ENCODE measurements at regions not wholly inside any gene's neighbourhood (a gene's known extent, or its start where the extent isn't known, plus 50 kb on each side); places are given as distances from the start of the nearest gene placed in this dataset.

DNA sequence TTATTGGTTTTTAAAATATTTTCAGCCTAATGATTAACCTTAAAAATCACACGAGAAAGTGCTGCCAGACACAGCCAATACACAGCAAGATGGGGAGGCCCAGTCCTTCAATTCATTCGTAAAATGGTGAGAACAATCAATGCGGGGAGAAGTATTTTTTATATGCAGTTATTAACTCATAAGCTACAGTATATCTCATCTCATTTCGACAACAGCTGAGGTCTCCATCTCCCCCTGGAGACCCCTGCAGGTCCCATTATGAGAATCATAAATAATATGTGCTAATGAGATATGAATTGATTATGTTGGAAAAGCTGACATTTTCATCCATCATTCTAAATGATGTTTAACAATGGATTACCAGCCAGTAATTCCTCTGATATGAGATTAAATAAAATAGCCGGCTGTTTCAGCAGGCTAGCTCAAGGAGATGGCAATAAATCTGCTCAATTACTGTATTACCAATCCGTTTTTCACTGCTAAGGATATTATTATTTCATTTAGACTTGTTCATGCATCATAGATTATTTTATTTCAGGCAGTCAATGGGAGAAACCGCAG lies 535.8 kb downstream of the GALR1 start:
- H3K18ac ChIP-seq (ENCODE audit: low read depth in 1 of 2, low read length in 2 of 2), result no peak overlapping the region
- no peak for DNase-seq
- no peak overlapping the region for H4K8ac ChIP-seq (ENCODE audit: low read length)
- no peak overlapping the region for H3K4me3 ChIP-seq (ENCODE audit: insufficient read depth in 1 of 2, low read depth in 1 of 2, low read length in 2 of 2)
- H3K36me3 ChIP-seq (ENCODE audit: control insufficient read depth in 1 of 2, insufficient read depth in 2 of 2, low read depth in 1 of 2, low read length in 2 of 2), result no peaks in the 10 kb centered on the region
- no peak overlapping the region for H2AK5ac ChIP-seq (ENCODE audit: low read length, severe bottlenecking)
- H2BK15ac ChIP-seq (ENCODE audit: low read depth, poor library complexity, severe bottlenecking), result no peak overlapping the region
- H3K14ac ChIP-seq (ENCODE audit: low read length in 2 of 2), result no peak overlapping the region
- no peak overlapping the region for H3K4ac ChIP-seq (ENCODE audit: low read depth in 1 of 2, low read length in 2 of 2)
- 79% methylated on average over 3 of the region's 7 CpGs for WGBS
- H3K4me1 ChIP-seq (ENCODE audit: control insufficient read depth, insufficient read depth, low read depth, low read length), result no peaks in the 10 kb centered on the region
- no peaks in the 10 kb centered on the region for H3K27me3 ChIP-seq (ENCODE audit: control insufficient read depth in 1 of 2, insufficient read depth in 1 of 2, low read length in 2 of 2)
- no peak overlapping the region for H2BK120ac ChIP-seq (ENCODE audit: low read depth, low read length)
- H3K4me2 ChIP-seq (ENCODE audit: low read length, poor library complexity, severe bottlenecking), result no peak overlapping the region
- H3K9me3 ChIP-seq (ENCODE audit: control insufficient read depth, low read length), result no peaks in the 10 kb centered on the region
- no peak overlapping the region for H3K23ac ChIP-seq (ENCODE audit: low read length in 2 of 2)
- no peaks in the 10 kb centered on the region for H3K79me1 ChIP-seq (replicated peaks; ENCODE audit: low read length, poor library complexity, severe bottlenecking)
- no peak overlapping the region for H2BK12ac ChIP-seq (ENCODE audit: low read length in 2 of 2)
- no peak overlapping the region for H2AFZ ChIP-seq (ENCODE audit: low read depth, low read length)
- no peak overlapping the region for H2BK5ac ChIP-seq (ENCODE audit: low read depth, low read length, poor library complexity, severe bottlenecking)
- H4K91ac ChIP-seq (ENCODE audit: low read length), result no peak overlapping the region
- H3K27ac ChIP-seq (ENCODE audit: low read length, poor library complexity, severe bottlenecking), result no peak overlapping the region
- H3K9ac ChIP-seq (ENCODE audit: low read length), result no peak overlapping the region

DNA sequence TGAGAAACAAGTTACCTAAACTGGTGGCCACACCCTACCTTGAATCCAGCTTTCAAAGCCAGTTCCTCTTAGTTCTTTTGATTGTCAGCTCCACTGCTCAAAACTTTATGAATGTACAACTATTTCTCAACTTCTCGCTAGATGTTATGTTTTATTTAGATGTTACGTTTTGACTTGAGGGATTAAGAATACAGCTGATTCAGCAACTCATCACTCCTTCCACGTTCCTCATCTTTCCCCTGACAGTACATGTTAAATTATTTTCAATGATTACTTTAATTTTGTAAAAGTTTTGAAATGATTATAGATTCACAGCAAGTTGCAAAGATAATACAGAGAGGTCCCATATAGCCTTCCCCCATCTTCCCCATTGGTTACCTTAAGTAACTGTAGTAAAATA lies 553.4 kb downstream of the GALR1 start:
- Histone ChIP-seq H3K18ac (ENCODE audit: low read depth in 1 of 2, low read length in 2 of 2) (no peak overlapping the region), H3K36me3 (ENCODE audit: control insufficient read depth in 1 of 2, insufficient read depth in 2 of 2, low read depth in 1 of 2, low read length in 2 of 2) (no peaks in the 10 kb centered on the region), H3K4me1 (ENCODE audit: control insufficient read depth, insufficient read depth, low read depth, low read length) (no peaks in the 10 kb centered on the region), H3K4me2 (ENCODE audit: low read length, poor library complexity, severe bottlenecking) (no peak overlapping the region), H3K27ac (ENCODE audit: low read length, poor library complexity, severe bottlenecking) (no peak overlapping the region), H3K27me3 (ENCODE audit: control insufficient read depth in 1 of 2, insufficient read depth in 1 of 2, low read length in 2 of 2) (no peaks in the 10 kb centered on the region), H2BK12ac (ENCODE audit: low read length in 2 of 2) (no peak overlapping the region), H4K8ac (ENCODE audit: low read length) (no peak overlapping the region), H3K23ac (ENCODE audit: low read length in 2 of 2) (no peak overlapping the region), H3K14ac (ENCODE audit: low read length in 2 of 2) (no peak overlapping the region), H2BK120ac (ENCODE audit: low read depth, low read length) (no peak overlapping the region), H3K9ac (ENCODE audit: low read length) (no peak overlapping the region), H3K4ac (ENCODE audit: low read depth in 1 of 2, low read length in 2 of 2) (no peak overlapping the region), H2BK15ac (ENCODE audit: low read depth, poor library complexity, severe bottlenecking) (no peak overlapping the region), H3K79me1 (replicated peaks; ENCODE audit: low read length, poor library complexity, severe bottlenecking) (no peaks in the 10 kb centered on the region), H4K91ac (ENCODE audit: low read length) (no peak overlapping the region), H3K4me3 (ENCODE audit: insufficient read depth in 1 of 2, low read depth in 1 of 2, low read length in 2 of 2) (no peak overlapping the region), H3K9me3 (ENCODE audit: control insufficient read depth, low read length) (peaks cover 11% of the 10 kb centered on the region), H2BK5ac (ENCODE audit: low read depth, low read length, poor library complexity, severe bottlenecking) (no peak overlapping the region), H2AFZ (ENCODE audit: low read depth, low read length) (no peak overlapping the region), H2AK5ac (ENCODE audit: low read length, severe bottlenecking) (no peak overlapping the region)
- DNase-seq, result no peak
- WGBS, result no CpG with 5 or more reads among the region's 3 CpGs

DNA sequence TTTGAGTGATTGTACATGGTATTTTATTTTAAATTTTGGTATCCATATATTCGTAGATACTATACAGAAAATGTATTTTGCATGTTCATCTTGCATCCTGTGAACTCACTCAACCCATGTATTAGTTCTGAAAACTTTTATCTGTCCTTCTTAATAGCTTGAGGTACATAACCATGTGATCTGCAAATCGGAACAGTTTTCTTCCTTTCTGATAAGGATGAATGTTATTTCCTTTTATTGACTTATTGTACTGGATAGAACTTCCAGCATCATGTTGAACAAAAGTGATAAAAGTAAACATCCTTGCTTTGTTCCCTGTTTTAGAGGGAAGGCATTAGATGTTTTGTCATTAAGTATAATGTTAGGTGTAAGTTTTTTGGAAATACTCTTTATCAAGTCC lies 554.7 kb downstream of the GALR1 start:
- no CpG with 5 or more reads among the region's 2 CpGs for WGBS
- Histone ChIP-seq H2AFZ (ENCODE audit: low read depth, low read length) (no peak overlapping the region), H3K79me1 (replicated peaks; ENCODE audit: low read length, poor library complexity, severe bottlenecking) (no peaks in the 10 kb centered on the region), H3K27me3 (ENCODE audit: control insufficient read depth in 1 of 2, insufficient read depth in 1 of 2, low read length in 2 of 2) (no peaks in the 10 kb centered on the region), H4K8ac (ENCODE audit: low read length) (no peak overlapping the region), H2AK5ac (ENCODE audit: low read length, severe bottlenecking) (no peak overlapping the region), H3K9me3 (ENCODE audit: control insufficient read depth, low read length) (peaks cover 5% of the 10 kb centered on the region), H2BK12ac (ENCODE audit: low read length in 2 of 2) (no peak overlapping the region), H3K18ac (ENCODE audit: low read depth in 1 of 2, low read length in 2 of 2) (no peak overlapping the region), H3K4me1 (ENCODE audit: control insufficient read depth, insufficient read depth, low read depth, low read length) (no peaks in the 10 kb centered on the region), H4K91ac (ENCODE audit: low read length) (no peak overlapping the region), H2BK5ac (ENCODE audit: low read depth, low read length, poor library complexity, severe bottlenecking) (no peak overlapping the region), H3K27ac (ENCODE audit: low read length, poor library complexity, severe bottlenecking) (no peak overlapping the region), H2BK15ac (ENCODE audit: low read depth, poor library complexity, severe bottlenecking) (no peak overlapping the region), H3K14ac (ENCODE audit: low read length in 2 of 2) (no peak overlapping the region), H3K9ac (ENCODE audit: low read length) (no peak overlapping the region), H3K4me2 (ENCODE audit: low read length, poor library complexity, severe bottlenecking) (no peak overlapping the region), H3K4me3 (ENCODE audit: insufficient read depth in 1 of 2, low read depth in 1 of 2, low read length in 2 of 2) (no peak overlapping the region), H3K36me3 (ENCODE audit: control insufficient read depth in 1 of 2, insufficient read depth in 2 of 2, low read depth in 1 of 2, low read length in 2 of 2) (no peaks in the 10 kb centered on the region), H2BK120ac (ENCODE audit: low read depth, low read length) (no peak overlapping the region), H3K23ac (ENCODE audit: low read length in 2 of 2) (no peak overlapping the region), H3K4ac (ENCODE audit: low read depth in 1 of 2, low read length in 2 of 2) (no peak overlapping the region)
- no peak for DNase-seq

DNA sequence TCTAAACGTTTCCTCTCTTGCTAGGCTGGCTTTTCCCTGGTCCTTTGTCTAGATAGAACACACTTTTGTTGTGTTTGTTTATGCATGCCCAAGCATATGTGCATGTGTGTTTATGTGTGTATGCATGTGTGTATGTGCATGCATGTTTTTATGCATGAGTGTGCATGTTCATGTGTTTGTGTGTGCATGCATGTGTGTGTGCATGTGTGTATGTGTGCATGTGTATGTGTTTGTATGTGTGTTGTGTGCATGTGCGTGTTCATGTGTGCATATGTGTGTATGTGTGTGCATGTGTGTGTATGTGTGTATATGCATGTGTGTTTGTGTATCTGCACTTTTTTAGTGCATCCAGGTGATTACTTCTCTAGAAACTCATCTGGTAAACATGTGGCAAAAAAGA lies 558.0 kb downstream of the GALR1 start:
- no peak overlapping the region for H2BK120ac ChIP-seq (ENCODE audit: low read depth, low read length)
- no peak overlapping the region for H2BK15ac ChIP-seq (ENCODE audit: low read depth, poor library complexity, severe bottlenecking)
- no peaks in the 10 kb centered on the region for H3K4me1 ChIP-seq (ENCODE audit: control insufficient read depth, insufficient read depth, low read depth, low read length)
- no peak overlapping the region for H3K27ac ChIP-seq (ENCODE audit: low read length, poor library complexity, severe bottlenecking)
- no peaks in the 10 kb centered on the region for H3K27me3 ChIP-seq (ENCODE audit: control insufficient read depth in 1 of 2, insufficient read depth in 1 of 2, low read length in 2 of 2)
- no peaks in the 10 kb centered on the region for H3K79me1 ChIP-seq (replicated peaks; ENCODE audit: low read length, poor library complexity, severe bottlenecking)
- no peak overlapping the region for H3K4ac ChIP-seq (ENCODE audit: low read depth in 1 of 2, low read length in 2 of 2)
- H3K9ac ChIP-seq (ENCODE audit: low read length), result no peak overlapping the region
- H2BK12ac ChIP-seq (ENCODE audit: low read length in 2 of 2), result no peak overlapping the region
- H2BK5ac ChIP-seq (ENCODE audit: low read depth, low read length, poor library complexity, severe bottlenecking), result no peak overlapping the region
- no peak overlapping the region for H3K4me2 ChIP-seq (ENCODE audit: low read length, poor library complexity, severe bottlenecking)
- H4K8ac ChIP-seq (ENCODE audit: low read length), result no peak overlapping the region
- no peak overlapping the region for H4K91ac ChIP-seq (ENCODE audit: low read length)
- WGBS, result 80% methylated on average over 2 of the region's 2 CpGs
- no peak overlapping the region for H2AFZ ChIP-seq (ENCODE audit: low read depth, low read length)
- no peak overlapping the region for H3K18ac ChIP-seq (ENCODE audit: low read depth in 1 of 2, low read length in 2 of 2)
- peaks cover 9% of the 10 kb centered on the region for H3K9me3 ChIP-seq (ENCODE audit: control insufficient read depth, low read length)
- H3K36me3 ChIP-seq (ENCODE audit: control insufficient read depth in 1 of 2, insufficient read depth in 2 of 2, low read depth in 1 of 2, low read length in 2 of 2), result no peaks in the 10 kb centered on the region
- H3K23ac ChIP-seq (ENCODE audit: low read length in 2 of 2), result no peak overlapping the region
- no peak for DNase-seq
- H3K4me3 ChIP-seq (ENCODE audit: insufficient read depth in 1 of 2, low read depth in 1 of 2, low read length in 2 of 2), result no peak overlapping the region
- H2AK5ac ChIP-seq (ENCODE audit: low read length, severe bottlenecking), result no peak overlapping the region
- no peak overlapping the region for H3K14ac ChIP-seq (ENCODE audit: low read length in 2 of 2)

All from mesenchymal stem cell (in vitro differentiated cells and primary cell).